ENCODE measurements at regions not wholly inside any gene's neighbourhood (a gene's known extent, or its start where the extent isn't known, plus 50 kb on each side); places are given as distances from the start of the nearest gene placed in this dataset.

DNA sequence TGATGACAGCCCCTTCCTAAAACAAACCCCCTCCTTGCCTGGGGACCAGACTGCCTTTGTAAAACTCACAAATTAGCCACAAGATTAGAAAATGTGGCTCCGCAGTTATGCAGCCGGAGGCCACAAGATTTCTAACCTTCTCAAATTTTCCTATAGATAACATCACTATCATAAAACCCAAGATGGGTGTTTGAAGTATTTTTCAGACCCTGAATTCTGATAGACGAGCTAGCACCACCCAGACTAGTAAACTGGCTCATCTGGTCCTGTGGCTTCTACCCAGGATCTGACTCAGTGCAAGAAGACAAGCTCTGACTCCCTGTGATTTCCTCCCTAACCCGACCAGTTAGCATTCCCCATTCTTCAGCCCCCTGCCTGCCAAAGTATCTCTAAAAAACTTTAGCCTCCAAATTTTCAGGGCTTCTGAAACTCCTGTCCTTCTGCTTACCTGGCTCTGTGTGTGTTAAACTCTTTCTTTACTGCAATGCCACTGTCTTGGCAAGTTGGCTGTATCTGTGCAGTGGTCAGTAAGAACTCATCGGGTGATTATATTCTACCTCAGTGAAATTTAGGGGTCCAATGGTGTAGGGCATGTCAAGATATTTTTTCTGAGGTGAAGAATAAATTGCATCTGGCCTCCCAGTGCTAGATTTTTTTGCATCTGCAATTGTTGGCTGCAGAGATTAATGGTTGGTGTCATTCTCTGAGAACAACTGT, 102.1 kb downstream of the S1PR1 start:
- Histone ChIP-seq H3K27me3 (ENCODE audit: insufficient read depth, low read length) (peaks cover 5% of the 10 kb centered on the region), H3K9me3 (ENCODE audit: low read depth, low read length) (no peaks in the 10 kb centered on the region), H3K4me2 (ENCODE audit: insufficient read depth, low read length) (no peak overlapping the region), H3K4me3 (ENCODE audit: insufficient read depth, low read length) (no peak overlapping the region), H3K79me2 (ENCODE audit: insufficient read depth, low read length) (no peaks in the 10 kb centered on the region), H4K20me1 (ENCODE audit: insufficient read depth, low read length) (no peaks in the 10 kb centered on the region), H2AFZ (ENCODE audit: low read length) (no peak overlapping the region), H3K4me1 (ENCODE audit: insufficient read depth, low read length) (no peaks in the 10 kb centered on the region), H3K27ac (ENCODE audit: low read depth, low read length) (no peak overlapping the region), H3K36me3 (ENCODE audit: insufficient read depth, low read length) (no peaks in the 10 kb centered on the region)
- TF ChIP-seq, protein P1, sequence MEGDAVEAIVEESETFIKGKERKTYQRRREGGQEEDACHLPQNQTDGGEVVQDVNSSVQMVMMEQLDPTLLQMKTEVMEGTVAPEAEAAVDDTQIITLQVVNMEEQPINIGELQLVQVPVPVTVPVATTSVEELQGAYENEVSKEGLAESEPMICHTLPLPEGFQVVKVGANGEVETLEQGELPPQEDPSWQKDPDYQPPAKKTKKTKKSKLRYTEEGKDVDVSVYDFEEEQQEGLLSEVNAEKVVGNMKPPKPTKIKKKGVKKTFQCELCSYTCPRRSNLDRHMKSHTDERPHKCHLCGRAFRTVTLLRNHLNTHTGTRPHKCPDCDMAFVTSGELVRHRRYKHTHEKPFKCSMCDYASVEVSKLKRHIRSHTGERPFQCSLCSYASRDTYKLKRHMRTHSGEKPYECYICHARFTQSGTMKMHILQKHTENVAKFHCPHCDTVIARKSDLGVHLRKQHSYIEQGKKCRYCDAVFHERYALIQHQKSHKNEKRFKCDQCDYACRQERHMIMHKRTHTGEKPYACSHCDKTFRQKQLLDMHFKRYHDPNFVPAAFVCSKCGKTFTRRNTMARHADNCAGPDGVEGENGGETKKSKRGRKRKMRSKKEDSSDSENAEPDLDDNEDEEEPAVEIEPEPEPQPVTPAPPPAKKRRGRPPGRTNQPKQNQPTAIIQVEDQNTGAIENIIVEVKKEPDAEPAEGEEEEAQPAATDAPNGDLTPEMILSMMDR (IDR thresholded peaks at IDR 0.05; ENCODE audit: extremely low read depth, low read depth, low read length), result no peak
- no peak for DNase-seq (ENCODE audit: insufficient read length, low spot score, missing footprints)

DNA sequence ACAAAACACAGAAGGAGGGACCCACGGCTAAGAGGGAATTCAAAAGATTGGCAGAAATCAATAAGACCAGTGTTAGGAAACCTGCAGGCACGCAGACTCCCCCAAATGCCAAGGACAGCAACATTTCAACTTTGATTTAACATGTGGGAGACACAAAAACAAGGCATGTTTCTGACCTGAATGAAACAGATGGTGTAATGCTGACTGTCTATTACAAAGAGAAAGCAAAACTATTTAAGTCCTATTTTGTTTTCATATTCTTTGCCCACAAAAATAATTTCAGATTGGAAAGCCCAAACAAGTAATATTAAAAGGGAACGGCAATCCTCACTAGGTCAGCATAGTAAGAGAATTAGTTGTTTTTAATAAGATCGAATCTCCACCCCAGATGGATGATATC, 107.9 kb downstream of the S1PR1 start:
- H3K27ac ChIP-seq (ENCODE audit: low read depth, low read length), result no peak overlapping the region
- H3K79me2 ChIP-seq (ENCODE audit: insufficient read depth, low read length), result no peaks in the 10 kb centered on the region
- H4K20me1 ChIP-seq (ENCODE audit: insufficient read depth, low read length), result no peaks in the 10 kb centered on the region
- H3K4me1 ChIP-seq (ENCODE audit: insufficient read depth, low read length), result no peaks in the 10 kb centered on the region
- peak overlapping the region; percentile 38 for H2AFZ ChIP-seq (ENCODE audit: low read length)
- peak overlapping the region; percentile 64 for H3K4me2 ChIP-seq (ENCODE audit: insufficient read depth, low read length)
- H3K9me3 ChIP-seq (ENCODE audit: low read depth, low read length), result no peaks in the 10 kb centered on the region
- DNase-seq (ENCODE audit: insufficient read length, low spot score, missing footprints), result no peak
- no peaks in the 10 kb centered on the region for H3K36me3 ChIP-seq (ENCODE audit: insufficient read depth, low read length)
- peak overlapping the region; percentile 47 for H3K4me3 ChIP-seq (ENCODE audit: insufficient read depth, low read length)
- TF ChIP-seq, protein P1 (IDR thresholded peaks at IDR 0.05; ENCODE audit: extremely low read depth, low read depth, low read length), result no peak
- H3K27me3 ChIP-seq (ENCODE audit: insufficient read depth, low read length), result peaks cover 10% of the 10 kb centered on the region

DNA sequence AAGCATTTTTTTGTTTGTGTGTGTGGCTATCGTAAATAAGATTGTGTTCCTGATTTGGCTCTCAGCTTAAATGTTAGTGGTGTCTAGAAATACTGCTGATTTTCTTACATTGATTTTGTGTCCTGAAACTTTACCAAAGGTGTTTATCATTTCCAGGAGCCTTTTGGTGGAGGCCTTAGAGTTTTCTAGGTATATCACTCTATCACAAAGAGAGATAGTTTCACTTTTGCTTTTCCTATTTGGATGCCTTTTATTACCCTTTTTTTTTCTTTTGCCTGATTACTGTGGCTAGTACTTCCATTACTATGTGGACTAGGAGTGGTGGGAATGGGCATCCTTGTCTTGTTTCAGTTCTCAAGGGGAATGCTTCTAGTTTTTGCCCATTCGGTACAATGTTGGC, 109.6 kb downstream of the S1PR1 start:
- Histone ChIP-seq H2AFZ (ENCODE audit: low read length) (peak overlapping the region; percentile 57), H4K20me1 (ENCODE audit: insufficient read depth, low read length) (no peaks in the 10 kb centered on the region), H3K4me3 (ENCODE audit: insufficient read depth, low read length) (no peak overlapping the region), H3K9me3 (ENCODE audit: low read depth, low read length) (no peaks in the 10 kb centered on the region), H3K4me1 (ENCODE audit: insufficient read depth, low read length) (no peaks in the 10 kb centered on the region), H3K79me2 (ENCODE audit: insufficient read depth, low read length) (no peaks in the 10 kb centered on the region), H3K36me3 (ENCODE audit: insufficient read depth, low read length) (no peaks in the 10 kb centered on the region), H3K27ac (ENCODE audit: low read depth, low read length) (no peak overlapping the region), H3K27me3 (ENCODE audit: insufficient read depth, low read length) (peaks cover 5% of the 10 kb centered on the region), H3K4me2 (ENCODE audit: insufficient read depth, low read length) (peak overlapping the region; percentile 44)
- TF ChIP-seq, protein P1 (IDR thresholded peaks at IDR 0.05; ENCODE audit: extremely low read depth, low read depth, low read length), result no peak
- DNase-seq (ENCODE audit: insufficient read length, low spot score, missing footprints), result no peak

DNA sequence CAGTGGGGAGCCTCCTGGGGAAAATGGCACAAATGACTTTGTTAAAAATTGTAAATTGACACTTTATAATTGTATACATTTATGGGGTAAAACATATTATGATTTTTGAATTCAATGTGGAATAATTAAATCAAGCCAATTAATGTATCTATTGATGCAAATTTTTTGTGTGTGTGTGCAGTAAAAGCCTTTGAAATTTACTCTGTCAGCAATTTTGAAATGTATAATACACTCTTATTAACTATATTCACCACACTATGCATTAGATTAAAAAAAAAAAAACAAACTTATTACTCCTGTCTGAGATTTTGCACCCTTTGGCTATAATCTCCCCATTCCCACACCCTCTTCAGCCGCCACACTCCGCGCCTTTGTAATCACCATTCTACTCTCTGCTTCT, 119.2 kb downstream of the S1PR1 start:
- no peak overlapping the region for H3K4me2 ChIP-seq (ENCODE audit: insufficient read depth, low read length)
- no peak for DNase-seq (ENCODE audit: insufficient read length, low spot score, missing footprints)

More for the DNA sequence above, 119.2 kb downstream of the S1PR1 start:
- Histone ChIP-seq H3K9me3 (ENCODE audit: low read depth, low read length) (no peaks in the 10 kb centered on the region), H2AFZ (ENCODE audit: low read length) (no peak overlapping the region), H3K4me1 (ENCODE audit: insufficient read depth, low read length) (no peaks in the 10 kb centered on the region), H3K27ac (ENCODE audit: low read depth, low read length) (no peak overlapping the region), H4K20me1 (ENCODE audit: insufficient read depth, low read length) (no peaks in the 10 kb centered on the region), H3K36me3 (ENCODE audit: insufficient read depth, low read length) (no peaks in the 10 kb centered on the region), H3K4me3 (ENCODE audit: insufficient read depth, low read length) (no peak overlapping the region), H3K27me3 (ENCODE audit: insufficient read depth, low read length) (peaks cover 17% of the 10 kb centered on the region), H3K79me2 (ENCODE audit: insufficient read depth, low read length) (no peaks in the 10 kb centered on the region)
- TF ChIP-seq, protein P1 (IDR thresholded peaks at IDR 0.05; ENCODE audit: extremely low read depth, low read depth, low read length), result no peak
